Activated T-helper 9 cell treated with anti-CD3 and anti-CD28 coated beads, Interleukin-2, amount 50 U/mL, for 16 hours (primary cell): ENCODE measurements at regions not wholly inside any gene's neighbourhood (a gene's known extent, or its start where the extent isn't known, plus 50 kb on each side); places are given as distances from the start of the nearest gene placed in this dataset.

Source experiments
- DNase-seq: peaks from one replicate; pipeline ENCODE4 v3.0.0-alpha.2; 2020; ENCODE audit warnings: low read depth

- DNase-seq = no peak
Measured at GRCh38 chr1:5379176-5379759, 613.0 kb downstream of the NPHP4 start.

GRCh38 chr1:5376538-5377247 is 615.5 kb downstream of the NPHP4 start:
- DNase-seq = no peak

DNA sequence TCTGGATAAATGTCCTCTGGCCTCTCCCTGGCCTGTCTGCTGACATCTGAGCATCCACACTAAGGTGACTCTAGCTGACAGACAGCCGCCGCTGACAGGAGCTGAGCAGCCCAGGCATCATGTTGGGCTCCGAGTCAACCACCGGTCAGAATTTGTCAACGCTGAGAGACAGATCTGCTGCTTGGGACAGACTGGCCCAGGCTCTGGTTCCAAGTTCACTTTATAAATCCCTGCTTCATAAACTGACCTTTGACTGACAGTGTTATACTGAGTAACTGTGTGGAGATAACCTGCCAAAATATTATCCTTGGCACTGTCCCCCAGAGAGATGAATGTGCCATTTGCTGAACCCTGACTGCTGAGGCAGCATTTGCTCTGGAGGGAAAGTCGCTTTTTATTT is 616.7 kb downstream of the NPHP4 start:
- no peak for DNase-seq

GRCh38 chr1:5374192-5374591 is 618.0 kb downstream of the NPHP4 start:
- DNase-seq = no peak

GRCh38 chr1:5373281-5373680 is 618.9 kb downstream of the NPHP4 start:
- no peak for DNase-seq

GRCh38 chr1:5371270-5371669 is 621.0 kb downstream of the NPHP4 start:
- no peak for DNase-seq

GRCh38 chr1:5370311-5370710 is 621.9 kb downstream of the NPHP4 start:
- DNase-seq = no peak

DNA sequence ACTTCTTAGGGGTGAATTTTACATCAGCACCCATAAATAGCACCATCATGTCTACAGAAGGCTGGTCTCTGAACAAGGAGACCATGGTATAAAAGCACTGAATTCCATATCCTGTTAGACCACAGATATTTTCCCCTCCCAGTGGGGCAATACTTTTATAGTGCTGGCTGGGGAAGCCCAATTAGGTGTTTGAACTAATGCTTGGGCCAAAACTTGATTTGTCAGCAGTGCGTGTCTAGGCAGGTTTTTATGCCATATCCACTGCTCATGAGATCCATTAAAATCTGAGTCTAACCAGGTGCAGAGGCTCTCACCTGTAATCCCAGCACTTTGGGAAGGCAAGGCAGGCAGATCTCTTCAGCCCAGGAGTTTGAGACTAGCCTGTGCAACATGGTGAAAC is 623.0 kb downstream of the NPHP4 start:
- DNase-seq = no peak

DNA sequence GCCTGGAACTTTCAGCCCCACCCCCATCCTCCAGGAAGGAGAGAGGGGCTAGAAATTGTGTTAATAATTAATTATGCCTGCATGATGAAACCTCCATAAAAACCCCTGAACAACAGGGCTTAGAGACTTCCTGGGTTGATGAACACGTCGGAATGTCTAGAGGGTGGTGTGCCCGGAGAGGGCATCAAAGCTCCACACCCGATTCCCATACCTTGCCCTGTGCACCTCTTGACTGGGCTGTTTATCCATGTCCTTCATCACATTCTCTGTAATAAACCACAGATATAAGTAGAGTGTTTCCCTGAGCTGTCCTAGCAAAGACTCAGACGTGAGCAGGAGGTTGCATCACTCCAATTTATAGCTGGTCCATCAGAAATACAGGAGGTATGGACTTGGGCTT is 624.0 kb downstream of the NPHP4 start:
- DNase-seq = no peak

DNA sequence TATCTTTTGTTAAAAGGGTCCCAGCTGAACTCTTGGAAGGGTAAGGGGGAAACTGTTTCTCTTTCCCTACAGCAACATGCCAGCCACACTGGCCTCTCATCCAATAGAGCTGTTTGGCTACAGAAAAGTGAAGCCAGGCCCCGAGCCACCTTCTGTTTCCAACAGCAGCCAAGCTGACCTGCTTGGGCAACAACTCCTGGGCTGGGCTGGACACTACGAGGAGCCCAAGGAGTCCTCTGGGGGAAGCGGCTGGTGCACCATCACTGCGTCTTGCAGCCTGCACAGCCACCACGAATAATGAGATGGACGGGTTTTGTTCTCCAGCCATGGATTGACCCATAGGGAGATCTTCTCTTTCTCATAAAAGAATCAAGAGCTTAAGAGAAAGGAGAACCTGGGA is 624.9 kb downstream of the NPHP4 start:
- DNase-seq = no peak

GRCh38 chr1:5365751-5366150 is 626.5 kb downstream of the NPHP4 start:
- no peak for DNase-seq

DNA sequence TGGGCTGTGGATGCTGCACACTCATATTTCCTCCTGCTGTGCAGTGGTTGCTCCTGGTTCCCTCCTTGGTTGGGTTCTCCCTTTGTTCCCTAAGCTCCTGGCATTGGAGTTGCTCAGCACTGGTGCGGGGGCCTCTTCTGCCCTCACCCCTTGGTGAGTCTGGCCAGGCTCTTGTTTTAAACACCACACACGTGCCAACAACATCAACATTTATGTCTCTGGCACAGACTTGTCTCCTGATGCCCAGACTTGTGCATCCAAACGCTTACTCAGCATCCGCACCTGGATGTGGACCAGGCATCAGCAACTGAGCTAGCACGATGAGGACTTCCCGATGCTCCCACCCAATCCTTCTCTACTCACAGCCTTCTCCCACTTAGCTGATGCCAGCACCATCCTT is 627.6 kb downstream of the NPHP4 start:
- no peak for DNase-seq

DNA sequence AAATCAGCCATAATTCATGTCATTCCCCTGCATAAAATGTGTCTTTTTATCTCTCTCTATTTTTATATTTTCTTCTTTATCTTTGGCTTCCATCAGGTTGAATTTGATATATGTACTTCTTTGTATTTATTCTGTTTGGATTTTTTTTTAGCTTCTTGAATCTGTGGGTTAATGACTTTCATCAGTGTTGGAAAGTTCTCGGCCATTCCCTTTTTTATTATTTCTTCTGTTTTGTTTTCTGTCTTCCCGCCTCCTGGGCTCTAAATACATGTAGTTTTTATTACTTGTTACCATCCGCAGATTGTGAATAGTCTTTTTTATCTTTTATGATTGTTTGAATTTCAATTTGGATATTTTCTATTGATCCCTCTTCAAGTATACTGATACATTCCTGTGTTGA is 637.5 kb downstream of the NPHP4 start:
- DNase-seq = no peak

GRCh38 chr1:5351366-5351765 is 640.9 kb downstream of the NPHP4 start:
- no peak for DNase-seq

DNA sequence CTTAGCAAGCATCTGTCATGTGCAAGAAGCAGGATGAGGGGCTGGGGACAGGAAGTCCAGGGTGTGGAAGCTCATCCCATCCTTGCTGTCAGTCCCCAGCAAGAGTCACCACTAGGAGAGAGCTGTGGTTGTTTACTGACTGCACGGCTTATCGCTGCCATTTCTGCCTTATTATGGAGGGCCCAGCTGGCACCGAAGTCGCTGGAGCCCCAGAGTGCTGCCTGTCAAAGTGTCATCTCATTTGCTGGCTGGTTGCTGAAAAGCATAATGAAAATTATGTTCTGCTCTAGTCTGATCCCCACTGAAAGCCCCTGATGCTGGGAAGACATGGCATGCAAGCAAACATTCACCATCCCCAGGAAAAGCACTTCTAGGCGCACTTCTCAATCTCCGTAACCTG is 642.7 kb downstream of the NPHP4 start:
- no peak for DNase-seq

GRCh38 chr1:5348732-5349465 is 643.3 kb downstream of the NPHP4 start:
- DNase-seq = no peak

- DNase-seq = no peak
Measured at GRCh38 chr1:5347726-5348125, 644.5 kb downstream of the NPHP4 start.

DNA sequence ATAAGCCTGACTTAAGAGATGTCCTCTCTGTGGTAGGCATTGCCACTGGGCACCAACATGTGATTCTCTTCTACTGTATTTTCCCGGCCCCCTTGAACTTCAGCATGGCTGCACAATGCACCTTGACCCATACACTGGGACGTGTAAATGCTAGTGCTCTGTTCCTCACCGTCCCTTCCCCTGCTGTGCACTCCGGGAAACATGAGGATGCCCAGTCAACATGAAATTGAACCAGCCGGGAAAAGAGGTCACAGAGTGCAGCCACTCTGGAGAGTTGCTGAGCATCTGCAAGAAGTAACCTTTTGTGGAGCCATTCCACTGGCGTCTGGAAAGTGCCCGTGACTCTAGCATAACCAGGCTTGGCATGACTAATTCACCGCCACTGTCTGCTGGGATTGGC is 646.7 kb downstream of the NPHP4 start:
- no peak for DNase-seq

GRCh38 chr1:5343256-5344020 is 648.8 kb downstream of the NPHP4 start:
- DNase-seq = no peak

DNA sequence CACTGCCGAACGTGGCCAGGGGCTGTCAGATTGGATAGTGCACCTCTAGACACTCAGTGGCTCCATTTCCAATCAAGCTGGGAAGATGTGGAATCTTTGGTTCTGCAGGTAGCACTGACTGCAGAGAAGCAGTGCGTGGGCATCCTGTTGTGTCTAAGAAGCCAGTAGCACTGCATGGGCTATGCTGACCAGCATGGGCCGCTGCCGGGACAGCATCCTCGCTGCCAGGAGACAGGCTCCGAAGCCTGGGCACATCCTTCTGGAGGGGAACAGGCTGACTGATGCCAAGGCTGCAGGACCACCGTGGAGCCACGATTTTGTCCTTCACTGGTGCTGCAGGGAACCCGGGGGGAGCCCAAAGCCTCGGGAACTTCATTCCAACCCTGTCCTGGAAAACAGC is 649.4 kb downstream of the NPHP4 start:
- no peak for DNase-seq

GRCh38 chr1:5342172-5342571 is 650.1 kb downstream of the NPHP4 start:
- no peak for DNase-seq

GRCh38 chr1:5341471-5341870 is 650.8 kb downstream of the NPHP4 start:
- DNase-seq = no peak
